Renal pelvis (tissue), 1 donor: ENCODE measurements at regions not wholly inside any gene's neighbourhood (a gene's known extent, or its start where the extent isn't known, plus 50 kb on each side); places are given as distances from the start of the nearest gene placed in this dataset.
"Not testable (repeated sequence)": the region's sequence is repeated elsewhere in the genome, so short reads cannot be mapped to it uniquely, and the experiment has no call there.

Experiments used
- DNase-seq: peaks from one replicate; pipeline ENCODE4 v3.0.0-alpha.2; 2013

DNA sequence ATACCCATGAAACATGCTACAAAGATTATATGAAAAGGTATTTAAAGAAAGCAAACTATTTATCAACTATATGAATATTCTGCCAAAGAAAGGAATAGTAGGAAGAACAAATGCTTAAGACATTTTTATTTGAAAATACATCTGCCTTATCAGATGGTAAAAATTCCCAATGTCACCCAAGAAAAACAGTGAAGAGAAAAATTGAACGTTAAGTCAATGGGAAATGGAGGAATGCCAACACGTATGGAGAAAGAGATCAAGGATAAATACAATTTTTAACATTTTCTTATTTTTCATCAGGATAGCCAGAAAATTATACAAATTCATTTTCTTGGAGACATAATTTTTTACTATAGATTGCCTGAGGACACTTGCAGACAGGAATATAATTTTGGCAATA is 394.2 kb downstream of the ZEB2 start:
- no peak for DNase-seq

DNA sequence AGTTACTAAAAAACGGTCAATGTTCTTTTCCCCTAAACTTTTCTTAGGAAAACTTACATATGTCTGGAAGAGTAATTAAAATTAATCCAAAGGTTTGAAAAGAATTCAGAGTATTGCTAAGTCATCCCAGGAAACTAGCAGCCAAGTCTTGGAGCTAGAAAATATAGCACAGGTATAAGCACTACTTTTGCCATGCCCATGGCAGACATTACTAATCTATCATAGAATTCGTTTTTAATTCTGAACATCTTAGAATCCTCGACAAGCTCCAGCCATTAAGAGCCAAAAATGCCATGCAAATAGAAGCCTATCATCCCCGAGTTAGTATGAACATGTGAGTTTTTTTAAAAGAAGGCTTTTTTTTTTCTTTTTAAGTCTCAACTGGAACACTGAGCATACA is 395.0 kb downstream of the ZEB2 start:
- DNase-seq = no peak

DNA sequence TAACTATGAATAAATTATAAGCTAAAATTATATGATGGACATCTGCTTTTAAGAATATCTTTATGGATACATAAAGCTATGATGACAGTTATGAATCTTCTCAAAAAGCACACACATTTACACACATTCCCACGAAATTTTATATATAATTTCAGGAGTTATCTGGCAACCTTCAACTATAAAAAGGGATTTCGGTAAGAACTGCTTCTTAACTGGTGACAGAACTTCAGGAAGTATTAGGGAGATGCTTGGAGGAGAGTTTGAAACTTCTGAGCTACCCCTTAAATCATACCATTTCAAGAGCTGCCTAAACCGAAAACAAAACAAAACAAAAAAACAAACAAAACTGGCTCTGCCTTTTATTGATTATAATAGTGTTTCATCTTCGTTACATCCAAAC is 399.4 kb downstream of the ZEB2 start:
- no peak for DNase-seq

DNA sequence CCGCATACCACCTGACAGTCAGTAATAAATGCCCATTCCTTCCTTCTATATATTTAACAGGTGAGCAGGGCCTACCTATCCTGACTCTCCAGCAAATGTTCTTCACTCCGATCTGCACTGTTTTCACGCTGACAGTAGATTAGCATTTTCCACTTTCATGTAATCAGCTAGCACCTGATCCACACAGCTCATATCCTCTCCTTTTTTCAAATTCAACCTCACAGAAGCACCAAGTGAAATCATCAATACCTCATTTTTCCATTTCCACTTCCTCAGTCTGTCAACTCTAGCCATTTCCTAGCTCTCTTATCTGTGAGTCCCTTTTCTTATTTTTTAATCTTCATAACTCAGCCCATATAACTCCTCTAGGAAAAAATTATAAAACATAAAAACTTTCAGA is 402.8 kb downstream of the ZEB2 start:
- DNase-seq = no peak

DNA sequence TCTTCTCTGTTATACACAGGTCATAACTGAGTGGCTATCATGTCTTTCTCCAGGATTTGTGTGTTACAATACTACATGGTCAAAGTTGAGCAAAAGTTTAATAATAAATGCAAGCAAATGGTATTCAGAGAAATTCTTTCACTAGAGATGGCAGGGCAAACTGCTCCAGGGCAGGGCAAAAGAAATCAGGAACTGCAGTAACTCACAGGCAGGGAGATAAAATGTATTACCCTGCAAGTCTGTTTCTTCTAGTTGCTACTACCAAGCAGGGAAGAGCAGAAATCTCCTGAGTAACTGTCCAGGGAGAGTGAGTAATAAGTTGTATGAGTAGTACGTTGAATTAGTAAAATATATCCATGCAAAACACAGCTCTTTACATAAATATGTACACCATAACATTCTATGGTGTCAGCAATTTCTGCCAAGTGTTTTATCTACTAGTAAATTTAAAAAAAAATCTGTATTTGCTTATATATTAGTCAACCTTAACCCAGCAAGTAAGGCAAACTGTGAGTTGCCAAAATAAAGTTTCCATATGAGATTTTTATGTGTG is 404.1 kb downstream of the ZEB2 start:
- no peak for DNase-seq

DNA sequence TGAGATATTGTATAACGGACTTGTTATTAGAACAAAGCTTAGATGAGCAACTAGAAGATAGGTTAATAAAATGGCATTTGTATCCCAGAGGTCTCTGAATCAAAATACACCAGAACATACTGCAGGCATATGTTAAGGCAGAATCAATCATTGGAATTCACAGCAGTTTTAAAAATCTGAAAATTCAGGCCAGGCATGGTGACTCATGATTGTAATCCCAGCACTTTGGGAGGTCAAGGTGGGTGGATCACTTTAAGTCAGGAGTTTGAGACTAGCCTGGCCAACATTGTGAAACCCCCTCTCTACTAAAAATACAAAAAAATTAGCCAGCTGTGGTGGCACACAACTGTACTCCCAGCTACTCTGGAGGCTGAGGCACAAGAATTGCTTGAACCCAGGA is 405.2 kb downstream of the ZEB2 start:
- DNase-seq = no peak

DNA sequence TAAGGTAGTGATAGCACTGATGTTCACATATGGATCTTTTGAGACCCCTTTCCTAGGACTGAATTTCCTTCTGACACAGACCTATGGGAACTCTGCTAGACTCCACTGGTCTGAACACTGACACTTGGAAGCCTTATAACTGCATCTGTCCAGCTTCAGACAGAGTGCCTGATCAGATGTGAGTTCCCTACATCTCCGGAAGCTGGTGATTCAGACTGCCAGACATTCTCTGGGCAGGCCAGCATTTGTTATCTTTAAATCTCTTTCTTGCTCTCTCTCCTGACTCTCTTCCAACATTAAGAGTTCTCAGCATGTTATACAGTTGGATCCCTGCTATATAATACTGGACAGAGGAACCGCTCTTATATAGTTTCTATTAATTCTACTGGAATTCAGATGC is 408.5 kb downstream of the ZEB2 start:
- DNase-seq = no peak

DNA sequence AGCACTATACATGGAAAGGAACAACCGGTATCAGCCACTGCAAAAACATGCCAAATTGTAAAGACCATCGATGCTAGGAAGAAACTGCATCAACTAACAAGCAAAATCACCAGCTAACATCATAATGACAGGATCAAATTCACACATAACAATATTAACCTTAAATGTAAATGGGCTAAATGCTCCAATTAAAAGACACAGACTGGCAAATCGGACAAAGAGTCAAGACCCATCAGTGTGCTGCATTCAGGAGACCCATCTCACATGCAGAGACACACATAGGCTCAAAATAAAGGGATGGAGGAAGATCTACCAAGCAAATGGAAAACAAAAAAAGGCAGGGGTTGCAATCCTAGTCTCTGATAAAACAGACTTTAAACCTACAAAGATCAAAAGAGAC is 413.8 kb downstream of the ZEB2 start:
- not testable (repeated sequence) for DNase-seq

DNA sequence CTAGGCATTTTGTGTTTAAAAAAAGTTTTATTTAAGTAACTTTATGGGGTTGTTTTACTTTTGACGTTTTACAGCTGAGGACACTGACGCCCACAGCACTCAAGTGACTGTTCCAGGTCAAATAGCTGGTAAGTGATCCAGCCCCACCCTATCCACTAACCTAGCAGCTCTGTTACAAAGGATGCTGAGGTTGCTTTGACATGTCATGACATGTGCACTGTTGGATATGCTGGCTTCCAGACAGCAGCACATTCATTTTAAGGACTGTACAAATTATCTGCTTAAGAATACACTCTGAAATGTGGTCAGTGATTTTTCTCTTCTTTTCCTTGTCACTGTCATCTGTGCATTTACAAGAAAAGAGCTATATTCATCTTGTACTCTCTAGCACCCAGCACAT is 417.5 kb downstream of the ZEB2 start:
- DNase-seq = no peak

DNA sequence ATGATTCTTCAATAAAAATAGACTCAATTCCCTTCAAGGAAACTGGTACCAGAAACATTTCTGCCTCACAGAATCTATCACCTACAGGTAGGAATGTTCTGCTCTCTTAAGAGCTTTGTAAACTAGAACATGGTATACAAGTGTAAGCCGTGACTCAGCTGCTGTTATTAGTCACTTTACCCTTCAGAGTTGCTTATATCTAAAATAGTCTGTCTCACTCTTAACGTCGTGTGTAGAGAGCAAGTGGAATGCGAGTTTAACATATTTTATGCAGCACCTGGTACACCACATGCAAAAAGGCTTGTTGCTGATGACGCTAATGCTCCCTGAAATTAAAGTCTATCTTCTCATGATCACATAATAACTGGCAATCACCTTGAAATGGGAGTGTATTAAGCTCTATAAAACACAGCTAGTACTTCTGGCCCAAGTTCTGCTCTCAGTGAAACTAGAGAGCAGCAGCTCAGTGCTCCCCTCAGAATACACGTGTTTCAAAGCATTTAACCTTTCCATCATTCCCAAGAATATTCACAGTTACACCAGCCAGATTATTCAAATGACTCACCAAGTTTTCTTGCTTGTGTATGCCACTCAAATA is 420.0 kb downstream of the ZEB2 start:
- no peak for DNase-seq

DNA sequence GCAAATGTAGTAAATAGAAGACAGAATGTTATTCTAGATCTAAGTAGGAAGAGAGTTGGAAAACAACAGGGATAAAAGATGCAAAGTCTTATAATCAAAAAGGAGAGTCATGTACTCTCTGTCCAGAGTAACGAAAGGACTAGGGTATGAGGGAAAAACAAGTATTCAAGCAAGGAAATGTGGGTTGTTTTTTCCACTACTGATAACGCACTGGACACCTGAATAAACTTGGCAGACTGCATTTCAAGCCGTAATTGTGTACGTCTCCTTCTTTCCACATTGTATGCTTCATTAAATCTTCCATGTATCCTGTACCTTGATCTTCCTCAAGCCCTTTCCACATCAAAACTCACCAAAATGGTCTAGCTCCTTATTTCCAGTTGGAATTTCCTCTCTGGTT is 420.6 kb downstream of the ZEB2 start:
- no peak for DNase-seq

DNA sequence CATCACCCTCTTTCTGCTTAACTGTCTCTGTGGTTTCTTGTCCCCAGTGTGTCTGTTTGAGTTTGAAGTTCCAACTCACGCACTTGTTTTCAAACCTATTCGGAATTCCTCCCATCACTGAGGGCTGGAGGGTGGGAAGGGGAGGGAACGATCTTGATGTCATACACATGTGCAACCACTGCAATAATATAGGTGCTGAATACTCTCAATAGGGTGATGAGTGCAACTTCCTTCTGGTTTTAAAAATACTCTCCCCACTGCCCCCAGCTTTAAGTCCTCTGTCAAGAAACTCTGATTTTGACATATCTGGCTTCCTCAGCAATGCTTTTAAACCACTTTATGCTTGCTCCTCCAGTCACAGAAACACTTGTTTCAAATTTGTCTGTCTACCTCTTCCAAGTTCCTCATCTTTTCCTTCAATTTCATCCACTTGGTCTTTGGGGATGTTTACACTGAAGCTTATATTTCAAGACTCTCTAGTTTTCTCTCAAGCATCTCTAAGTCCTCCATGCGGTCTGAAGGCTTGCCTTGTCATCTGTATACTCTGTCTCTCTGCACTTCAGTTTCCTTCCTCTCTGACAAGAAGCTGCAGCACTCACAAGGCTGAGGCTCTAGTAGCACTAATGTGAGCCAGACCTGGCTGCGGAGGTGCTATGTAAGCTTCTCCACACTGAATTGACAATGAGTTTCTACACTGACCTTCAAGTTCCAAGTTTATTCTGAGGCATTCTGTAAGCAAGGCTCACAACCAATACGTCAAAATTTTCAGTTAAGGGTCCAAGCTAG is 422.3 kb downstream of the ZEB2 start:
- DNase-seq = no peak

DNA sequence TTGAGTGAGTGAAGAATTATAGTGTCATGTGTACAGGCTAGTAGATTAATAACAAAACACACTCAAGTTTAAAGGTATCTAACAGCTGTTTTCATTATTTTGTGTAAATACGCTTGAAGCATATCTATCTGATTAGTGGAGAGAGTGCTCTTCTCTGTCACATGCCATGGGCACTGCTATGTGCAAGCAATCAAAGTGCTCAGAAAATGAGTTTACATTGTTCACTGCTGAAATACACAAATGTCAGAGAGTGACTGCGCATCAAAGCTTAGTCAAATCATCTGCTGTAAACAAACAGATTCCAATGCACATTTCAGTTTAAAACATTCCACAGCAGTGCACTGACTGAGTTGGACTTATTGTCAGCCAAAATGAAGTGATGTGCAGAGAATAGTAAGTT is 423.4 kb downstream of the ZEB2 start:
- DNase-seq = no peak

DNA sequence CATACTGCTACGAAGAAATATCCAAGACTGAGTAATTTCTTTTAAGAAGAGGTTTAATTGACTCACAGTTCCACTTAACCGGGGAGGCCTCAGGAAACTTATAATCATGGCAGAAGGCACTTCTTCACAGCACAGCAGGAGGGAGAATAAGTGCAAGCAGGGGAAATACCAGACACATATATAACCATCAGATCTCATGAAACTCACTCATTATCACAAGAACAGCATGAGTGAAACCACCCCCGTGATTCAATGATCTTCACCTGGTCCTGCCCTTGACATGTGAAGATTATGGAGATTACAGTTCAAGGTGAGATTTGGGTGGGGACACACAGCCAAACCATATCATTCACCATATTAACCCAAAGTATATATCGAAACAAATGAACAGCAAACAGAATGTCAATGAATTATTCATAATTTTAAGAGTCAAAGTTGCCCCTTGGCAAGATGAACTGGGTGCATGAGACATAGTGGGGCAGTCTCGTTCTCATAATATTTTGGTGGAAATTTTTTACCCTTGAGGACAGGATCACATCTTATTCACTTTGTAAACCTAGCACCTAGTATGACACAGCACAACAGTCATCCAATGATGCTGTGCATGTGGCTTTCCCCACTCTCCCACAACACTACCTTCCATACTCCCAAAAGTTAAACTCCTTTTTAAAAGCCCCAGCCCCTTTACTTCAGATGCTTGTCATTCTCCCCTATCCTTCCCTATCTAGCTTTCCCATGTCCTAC is 425.3 kb downstream of the ZEB2 start:
- DNase-seq = no peak

DNA sequence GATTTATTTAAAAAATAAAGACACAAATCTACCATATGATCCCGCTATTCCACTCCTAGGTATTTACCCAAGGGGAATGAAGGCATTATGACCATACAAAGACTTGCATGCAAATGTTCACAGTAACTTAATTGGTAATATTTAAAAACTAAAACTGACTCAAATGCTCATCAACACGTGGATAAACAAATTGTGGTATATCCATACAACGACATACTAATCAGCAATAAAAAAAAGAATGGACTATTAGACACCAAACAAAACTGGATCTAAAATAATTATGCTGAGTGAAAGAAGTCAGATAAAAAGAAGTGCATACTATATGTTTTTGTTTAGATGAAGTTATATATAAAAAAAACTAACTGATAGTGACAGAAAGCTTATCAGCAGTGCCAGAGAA is 428.3 kb downstream of the ZEB2 start:
- no peak for DNase-seq

DNA sequence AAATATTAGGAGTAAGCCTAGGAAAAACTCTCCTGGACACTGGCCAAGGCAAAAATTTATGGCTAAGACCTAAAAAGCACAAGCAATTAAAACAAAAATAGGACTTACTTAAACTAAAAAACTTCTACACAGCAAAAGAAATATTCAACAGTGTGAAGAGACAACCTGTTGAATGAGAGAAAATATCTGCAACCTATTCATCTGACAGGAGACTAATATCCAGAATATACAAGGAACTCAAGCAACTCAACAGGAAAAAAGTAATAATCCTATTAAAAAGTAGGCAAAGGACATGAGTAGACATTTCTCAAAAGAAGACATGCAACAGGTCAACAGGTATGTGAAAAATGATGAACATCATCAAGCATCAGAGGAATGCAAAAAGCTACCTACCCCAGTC is 431.1 kb downstream of the ZEB2 start:
- no peak for DNase-seq

DNA sequence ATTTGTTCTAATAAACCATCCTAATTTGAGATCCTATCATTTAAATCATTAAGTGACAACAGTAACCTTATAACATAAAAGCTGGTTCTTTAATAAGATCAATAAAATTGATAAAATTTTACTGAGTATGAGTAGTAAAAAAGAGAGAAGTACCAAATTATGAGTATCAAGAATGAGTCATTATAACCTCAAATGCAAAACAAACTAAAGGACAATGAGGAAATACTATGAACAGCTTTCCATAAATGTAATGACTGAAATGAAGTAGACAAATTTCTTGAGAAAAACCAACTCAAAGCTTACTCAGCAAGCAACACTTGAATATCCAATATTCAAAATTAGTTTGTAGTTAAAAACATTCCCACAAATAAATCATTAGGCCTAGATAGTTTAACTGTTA is 433.0 kb downstream of the ZEB2 start:
- DNase-seq = no peak

DNA sequence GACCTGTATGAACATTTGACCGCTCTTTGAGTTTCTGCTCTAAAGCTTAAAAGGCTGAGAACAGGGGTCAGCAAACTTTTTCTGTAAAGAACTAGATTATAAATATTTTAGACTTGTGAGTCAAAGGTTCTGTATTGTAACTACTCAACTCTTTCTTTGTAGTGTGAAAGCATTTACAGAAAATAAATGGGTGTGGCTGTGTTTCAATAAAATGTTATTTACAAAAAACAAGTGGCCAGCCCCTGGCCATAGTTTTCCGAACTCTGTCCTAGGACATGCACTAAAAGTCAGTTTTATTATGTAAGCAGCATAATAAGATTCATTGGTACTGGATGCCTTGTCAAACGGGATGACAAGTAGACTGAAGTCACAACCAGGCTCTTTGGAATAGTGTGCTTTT is 434.9 kb downstream of the ZEB2 start:
- DNase-seq = no peak

DNA sequence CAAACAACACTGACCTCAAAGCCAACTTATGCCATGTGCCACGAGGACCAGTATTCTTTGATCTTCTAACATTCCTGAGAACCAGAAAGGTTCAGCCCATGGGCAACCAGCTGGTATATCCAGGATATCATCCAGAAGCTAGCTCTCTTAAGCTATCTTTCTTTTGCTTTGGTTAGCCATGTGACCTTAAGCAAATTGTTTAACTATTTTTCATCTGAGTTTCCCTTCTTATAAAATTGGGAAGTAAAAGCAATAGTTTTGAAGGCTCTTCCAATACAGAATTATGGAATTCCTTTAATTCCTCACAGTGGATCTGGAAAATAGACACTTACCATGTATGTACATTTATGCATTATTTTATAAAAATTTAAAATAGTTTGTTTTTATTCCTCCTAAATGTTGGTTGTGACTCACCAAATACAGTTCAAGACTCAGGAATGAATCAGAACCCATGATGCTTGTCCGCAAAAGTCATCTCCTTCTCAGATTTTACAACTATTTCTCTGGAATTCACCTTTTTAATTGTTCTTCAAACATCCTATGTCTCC is 435.7 kb downstream of the ZEB2 start:
- no peak for DNase-seq

DNA sequence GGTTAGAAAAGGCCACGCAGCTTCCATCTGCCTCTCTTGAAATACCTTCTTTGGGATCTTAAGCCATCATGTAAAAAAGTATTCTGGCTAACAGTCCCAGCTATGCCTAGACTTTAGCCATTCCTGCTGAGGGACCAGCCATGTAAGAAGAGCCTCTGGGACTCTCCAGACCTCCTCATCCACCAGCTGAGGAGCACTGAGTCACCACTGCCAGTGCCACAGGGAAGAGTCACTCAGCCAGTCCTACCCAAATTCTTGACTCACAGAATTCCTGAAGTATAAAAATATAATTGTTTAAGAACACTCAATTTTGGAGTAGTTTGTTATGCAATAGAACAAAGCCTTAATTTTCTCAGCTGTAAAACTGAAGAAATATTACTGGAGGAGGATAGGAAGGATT is 436.7 kb downstream of the ZEB2 start:
- no peak for DNase-seq

DNA sequence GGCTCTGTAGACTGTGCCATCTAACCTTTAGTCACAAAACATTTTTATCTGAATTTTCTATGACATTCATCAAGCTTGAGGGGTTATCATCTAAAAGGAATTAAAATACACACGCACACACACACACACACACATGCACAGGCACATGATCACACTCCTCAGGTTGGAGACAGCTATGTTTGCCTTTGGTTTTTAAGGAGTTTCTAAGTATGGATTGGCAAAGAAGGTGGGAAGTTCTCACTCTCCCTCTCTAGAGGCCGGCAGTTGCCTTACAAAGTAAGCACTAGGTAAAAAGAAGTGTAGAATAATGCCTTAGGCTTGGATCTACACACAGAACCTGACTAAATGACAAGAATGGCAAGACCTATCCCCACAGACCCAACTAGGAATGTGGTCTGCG is 437.1 kb downstream of the ZEB2 start:
- DNase-seq = no peak

DNA sequence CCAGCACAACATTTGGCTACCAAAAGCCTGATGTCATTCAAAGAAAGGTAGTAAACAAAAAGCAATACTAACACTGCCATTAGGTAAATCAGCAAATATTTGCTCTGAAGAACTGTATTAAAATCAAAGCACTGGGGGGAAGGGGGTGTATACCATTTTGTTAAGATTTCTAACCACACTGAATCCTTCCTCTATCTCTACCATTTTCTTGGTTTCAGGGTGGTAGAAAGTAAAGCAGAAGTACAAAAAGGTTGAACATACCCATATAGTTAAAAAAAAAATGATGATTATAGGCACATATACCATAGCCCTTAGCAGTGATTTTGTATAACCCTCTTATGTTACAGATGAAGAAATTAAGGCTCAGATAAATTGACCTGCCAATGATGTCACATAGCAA is 437.6 kb downstream of the ZEB2 start:
- DNase-seq = no peak

DNA sequence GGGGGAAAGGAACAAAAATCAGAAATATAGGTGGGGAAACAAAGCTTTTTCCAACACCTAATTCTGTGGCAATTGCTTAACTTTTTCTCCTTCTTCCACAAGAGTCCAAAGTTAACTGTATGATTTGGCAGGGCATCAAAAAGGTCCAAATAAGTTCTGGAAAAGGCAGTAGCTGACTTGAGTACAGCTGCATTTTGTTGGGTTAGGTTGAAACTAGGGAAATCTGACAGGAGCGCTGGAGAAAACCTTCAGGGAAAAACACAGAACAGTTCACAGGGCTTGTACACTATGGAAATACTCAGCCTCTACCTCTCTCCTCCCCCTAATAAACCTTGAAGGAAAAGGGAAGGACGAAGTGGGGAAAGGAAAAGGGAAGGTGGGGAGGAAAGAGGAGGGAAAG is 438.6 kb downstream of the ZEB2 start:
- no peak for DNase-seq
